ENCODE measurements at regions not wholly inside any gene's neighbourhood (a gene's known extent, or its start where the extent isn't known, plus 50 kb on each side); places are given as distances from the start of the nearest gene placed in this dataset.
A peak's percentile ranks its signal among the peaks of the same experiment; 100 is the strongest.

DNA sequence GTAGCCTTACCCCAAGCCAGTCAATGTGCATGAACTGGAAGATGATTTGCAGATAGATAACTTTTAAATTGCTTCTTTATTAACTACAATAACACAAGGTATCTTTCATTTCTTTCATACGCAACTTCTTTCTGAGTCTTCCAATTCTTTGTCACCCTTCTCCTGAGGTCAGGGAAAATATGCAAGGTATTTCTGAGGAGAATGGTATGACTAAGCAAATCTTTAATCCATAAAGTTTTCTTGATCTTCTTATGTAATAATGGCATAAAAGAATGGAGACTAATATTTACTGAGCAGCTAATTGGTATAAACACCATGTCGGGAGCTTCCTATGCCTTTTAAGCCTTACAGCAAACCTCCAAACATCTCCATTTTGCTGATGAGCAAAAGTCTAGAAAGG lies 438.9 kb downstream of the KCNJ2 start:
- no peak overlapping the region for H3K4me3 ChIP-seq (ENCODE audit: low read depth, low read length)
- DNase-seq (ENCODE audit: low read depth), result no peak

GRCh38 chr17:70608957-70609356 lies 439.6 kb downstream of the KCNJ2 start:
- DNase-seq (ENCODE audit: low read depth), result no peak
- no peak overlapping the region for H3K4me3 ChIP-seq (ENCODE audit: low read depth, low read length)

DNA sequence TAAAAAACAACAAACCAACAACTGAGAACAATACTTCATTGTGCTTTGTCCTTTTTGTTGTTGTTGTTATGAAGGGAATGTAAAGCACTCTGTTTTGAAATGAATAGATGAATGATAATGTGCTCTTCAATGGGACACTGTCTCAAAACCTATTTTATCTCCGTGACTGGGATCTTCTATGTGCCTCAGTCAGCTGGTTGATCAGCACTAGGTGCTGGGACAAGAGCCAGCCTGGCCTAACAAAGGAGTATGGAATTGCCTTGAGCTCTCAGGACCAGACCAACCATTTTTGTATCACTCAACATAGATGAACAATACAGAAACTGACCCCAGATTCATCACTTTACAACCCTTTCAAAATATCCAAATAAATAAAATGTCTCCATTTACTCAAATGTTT lies 440.2 kb downstream of the KCNJ2 start:
- no peak for DNase-seq (ENCODE audit: low read depth)
- no peak overlapping the region for H3K4me3 ChIP-seq (ENCODE audit: low read depth, low read length)

GRCh38 chr17:70610161-70610560 lies 440.8 kb downstream of the KCNJ2 start:
- H3K4me3 ChIP-seq (ENCODE audit: low read depth, low read length), result no peak overlapping the region
- no peak for DNase-seq (ENCODE audit: low read depth)

GRCh38 chr17:70613681-70614080 lies 444.3 kb downstream of the KCNJ2 start:
- DNase-seq (ENCODE audit: low read depth), result no peak

GRCh38 chr17:70615831-70616230 lies 446.5 kb downstream of the KCNJ2 start:
- DNase-seq (ENCODE audit: low read depth), result no peak
- H3K4me3 ChIP-seq (ENCODE audit: low read depth, low read length), result no peak overlapping the region

More at GRCh38 chr17:70613681-70614080, 444.3 kb downstream of the KCNJ2 start:
- no peak overlapping the region for H3K4me3 ChIP-seq (ENCODE audit: low read depth, low read length)

GRCh38 chr17:70618641-70619040 lies 449.3 kb downstream of the KCNJ2 start:
- DNase-seq (ENCODE audit: low read depth), result peak; percentile 19
- no peak overlapping the region for H3K4me3 ChIP-seq (ENCODE audit: low read depth, low read length)

GRCh38 chr17:70621566-70621965 lies 452.2 kb downstream of the KCNJ2 start:
- peak; percentile 29 for DNase-seq (ENCODE audit: low read depth)

GRCh38 chr17:70622368-70623260 lies 453.3 kb downstream of the KCNJ2 start:
- DNase-seq (ENCODE audit: low read depth), result no peak
- no peak overlapping the region for H3K4me3 ChIP-seq (ENCODE audit: low read depth, low read length)

More at GRCh38 chr17:70621566-70621965, 452.2 kb downstream of the KCNJ2 start:
- no peak overlapping the region for H3K4me3 ChIP-seq (ENCODE audit: low read depth, low read length)

GRCh38 chr17:70624211-70624610 lies 454.9 kb downstream of the KCNJ2 start:
- no peak overlapping the region for H3K4me3 ChIP-seq (ENCODE audit: low read depth, low read length)
- DNase-seq (ENCODE audit: low read depth), result no peak

DNA sequence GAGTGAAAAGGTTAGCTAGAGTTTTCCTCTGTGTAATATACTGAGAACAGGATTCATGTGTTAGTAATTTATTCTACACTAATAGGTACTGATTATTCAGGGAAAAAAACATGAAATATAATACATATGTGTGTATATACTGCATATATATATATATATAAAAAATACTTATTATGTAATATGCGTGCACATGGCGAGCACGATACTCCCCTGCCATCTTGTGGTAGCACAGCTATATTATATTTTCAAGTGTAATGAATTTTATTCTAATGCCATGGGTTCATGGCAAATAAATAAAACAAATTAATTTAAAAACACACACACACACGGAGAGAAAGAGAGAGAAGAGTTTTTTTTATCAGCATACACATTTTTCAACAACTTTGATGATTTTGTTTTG lies 460.6 kb downstream of the KCNJ2 start:
- H3K4me3 ChIP-seq (ENCODE audit: low read depth, low read length), result no peak overlapping the region
- DNase-seq (ENCODE audit: low read depth), result no peak

- no peak for DNase-seq (ENCODE audit: low read depth)
- no peak overlapping the region for H3K4me3 ChIP-seq (ENCODE audit: low read depth, low read length)
These were observed 467.3 kb downstream of the KCNJ2 start for GRCh38 chr17:70636517-70637133.

DNA sequence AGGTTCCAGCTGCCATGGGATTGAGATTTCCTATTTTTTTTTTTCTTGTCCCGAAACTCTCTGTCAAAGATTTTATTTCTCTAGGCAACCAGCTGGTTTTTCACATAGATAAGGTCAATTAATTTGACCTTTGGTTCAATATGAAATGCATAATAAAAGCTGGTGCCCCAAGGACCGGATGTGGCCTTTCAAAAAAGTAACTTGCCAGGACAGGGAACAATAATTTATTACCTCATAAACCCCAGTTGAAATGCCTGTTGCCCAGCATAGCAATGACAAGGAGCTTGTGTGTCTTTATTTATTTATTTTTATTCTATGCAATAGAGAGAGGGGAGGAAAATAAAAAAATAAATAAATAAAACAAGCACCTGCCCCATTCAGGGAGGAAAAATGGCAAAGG lies 472.7 kb downstream of the KCNJ2 start:
- no peak for DNase-seq (ENCODE audit: low read depth)
- H3K4me3 ChIP-seq (ENCODE audit: low read depth, low read length), result no peak overlapping the region

- H3K4me3 ChIP-seq (ENCODE audit: low read depth, low read length), result no peak overlapping the region
- no peak for DNase-seq (ENCODE audit: low read depth)
These were observed 474.8 kb downstream of the KCNJ2 start for GRCh38 chr17:70644096-70644495.

DNA sequence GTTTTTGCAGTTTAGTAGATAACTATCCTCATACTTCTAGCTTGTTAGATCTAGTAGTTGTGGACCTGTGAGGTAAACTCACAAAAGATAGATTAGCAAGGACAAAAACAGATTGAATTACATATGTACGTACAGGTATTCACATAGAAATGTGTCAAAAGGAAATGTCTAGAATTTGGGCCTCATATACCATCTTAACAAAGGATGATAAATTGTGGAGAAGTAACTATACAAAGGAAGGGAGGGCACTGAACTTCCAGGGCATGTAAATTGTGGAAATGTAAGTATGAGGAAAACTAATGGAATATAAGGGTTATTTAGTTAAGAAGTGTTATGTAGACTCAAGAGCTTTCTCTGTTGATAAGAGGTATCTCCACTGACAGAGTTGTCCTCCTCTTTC lies 477.3 kb downstream of the KCNJ2 start:
- no peak for DNase-seq (ENCODE audit: low read depth)
- no peak overlapping the region for H3K4me3 ChIP-seq (ENCODE audit: low read depth, low read length)

GRCh38 chr17:70648166-70648565 lies 478.8 kb downstream of the KCNJ2 start:
- DNase-seq (ENCODE audit: low read depth), result no peak
- H3K4me3 ChIP-seq (ENCODE audit: low read depth, low read length), result no peak overlapping the region

- no peak for DNase-seq (ENCODE audit: low read depth)
- no peak overlapping the region for H3K4me3 ChIP-seq (ENCODE audit: low read depth, low read length)
These were observed 484.5 kb downstream of the KCNJ2 start for GRCh38 chr17:70653850-70654249.

DNA sequence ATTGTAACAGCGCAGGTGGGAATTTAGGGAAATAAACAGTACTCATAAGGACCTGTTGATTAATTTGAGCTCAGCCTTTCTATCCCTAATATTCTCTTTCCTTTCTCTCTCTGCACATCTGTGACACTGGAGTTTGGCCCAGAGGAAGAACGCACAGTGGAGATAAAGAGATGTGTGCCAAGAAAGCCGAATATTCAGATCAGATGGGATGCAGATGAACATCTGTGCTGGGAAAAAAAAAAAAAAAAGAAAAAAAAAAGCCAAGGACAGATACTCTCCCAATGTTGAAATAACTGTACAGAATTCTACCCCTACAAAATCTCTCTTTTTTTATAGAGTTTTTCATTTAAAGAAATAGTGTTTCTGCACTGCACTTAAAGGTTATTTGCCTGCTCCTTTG lies 485.4 kb downstream of the KCNJ2 start:
- no peak for DNase-seq (ENCODE audit: low read depth)
- H3K4me3 ChIP-seq (ENCODE audit: low read depth, low read length), result no peak overlapping the region

- no peak overlapping the region for H3K4me3 ChIP-seq (ENCODE audit: low read depth, low read length)
- DNase-seq (ENCODE audit: low read depth), result no peak
These were observed 486.0 kb downstream of the KCNJ2 start for GRCh38 chr17:70655176-70655958.

- DNase-seq (ENCODE audit: low read depth), result no peak
- H3K4me3 ChIP-seq (ENCODE audit: low read depth, low read length), result no peak overlapping the region
These were observed 489.0 kb downstream of the KCNJ2 start for GRCh38 chr17:70658317-70658716.

Measured in skeletal muscle cell (primary cell).